MM.1S (cell line): ENCODE measurements at regions not wholly inside any gene's neighbourhood (a gene's known extent, or its start where the extent isn't known, plus 50 kb on each side); places are given as distances from the start of the nearest gene placed in this dataset.

Source experiments
- EZH2 ChIP-seq: fragments of 300-600 bp; sonication (generic); optimal IDR thresholded peaks from 2 replicates; pipeline ENCODE3; 2017; ENCODE audit warnings: low read depth, mild to moderate bottlenecking, antibody characterized with exemption, low read length, mixed read lengths
- EZH2phosphoT487 ChIP-seq: fragments of 300-600 bp; sonication (generic); IDR thresholded peaks from 2 replicates; pipeline ENCODE4 v1.6.1; 2018; ENCODE audit warnings: antibody characterized with exemption, low read length
- TF ChIP-seq, protein P1 (sequence below): fragments of 300-600 bp; sonication (generic); IDR thresholded peaks from 2 replicates; pipeline ENCODE4 v1.5.1; 2016; ENCODE audit warnings: antibody characterized with exemption, low read length, mixed read lengths

DNA sequence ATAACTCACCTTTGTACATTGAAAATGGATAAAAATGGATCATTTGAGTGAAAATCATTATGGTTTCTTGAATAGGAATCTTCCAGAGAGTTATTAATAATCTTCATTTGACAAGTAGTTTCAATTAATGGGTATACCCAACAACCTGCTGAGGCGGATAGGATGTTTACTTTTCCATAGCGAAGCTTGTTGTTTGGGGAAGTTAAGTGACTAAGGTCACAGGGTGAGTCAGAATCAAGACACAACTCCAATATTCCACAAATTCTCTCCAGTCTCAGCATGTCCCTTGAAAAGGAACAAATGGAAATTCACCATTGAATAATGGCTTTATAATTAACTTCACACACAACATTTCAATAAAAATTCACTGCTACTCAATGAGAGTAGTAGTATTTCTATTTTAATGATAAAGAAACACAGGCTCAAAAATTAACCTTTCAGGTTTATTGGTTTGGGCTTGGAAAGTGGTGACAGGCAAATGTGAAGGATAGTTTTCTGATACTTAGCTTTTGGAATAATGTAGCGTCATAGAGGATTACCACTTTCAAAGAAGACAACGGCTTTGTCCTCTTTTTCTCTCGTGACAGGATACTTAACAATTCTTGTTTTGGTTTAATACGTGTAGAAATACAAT, 211.3 kb downstream of the GPD2 start:
- TF ChIP-seq, protein P1, sequence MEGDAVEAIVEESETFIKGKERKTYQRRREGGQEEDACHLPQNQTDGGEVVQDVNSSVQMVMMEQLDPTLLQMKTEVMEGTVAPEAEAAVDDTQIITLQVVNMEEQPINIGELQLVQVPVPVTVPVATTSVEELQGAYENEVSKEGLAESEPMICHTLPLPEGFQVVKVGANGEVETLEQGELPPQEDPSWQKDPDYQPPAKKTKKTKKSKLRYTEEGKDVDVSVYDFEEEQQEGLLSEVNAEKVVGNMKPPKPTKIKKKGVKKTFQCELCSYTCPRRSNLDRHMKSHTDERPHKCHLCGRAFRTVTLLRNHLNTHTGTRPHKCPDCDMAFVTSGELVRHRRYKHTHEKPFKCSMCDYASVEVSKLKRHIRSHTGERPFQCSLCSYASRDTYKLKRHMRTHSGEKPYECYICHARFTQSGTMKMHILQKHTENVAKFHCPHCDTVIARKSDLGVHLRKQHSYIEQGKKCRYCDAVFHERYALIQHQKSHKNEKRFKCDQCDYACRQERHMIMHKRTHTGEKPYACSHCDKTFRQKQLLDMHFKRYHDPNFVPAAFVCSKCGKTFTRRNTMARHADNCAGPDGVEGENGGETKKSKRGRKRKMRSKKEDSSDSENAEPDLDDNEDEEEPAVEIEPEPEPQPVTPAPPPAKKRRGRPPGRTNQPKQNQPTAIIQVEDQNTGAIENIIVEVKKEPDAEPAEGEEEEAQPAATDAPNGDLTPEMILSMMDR: no peak
- TF ChIP-seq EZH2 (no peak), EZH2phosphoT487 (no peak)
